SK-N-SH (cell line): ENCODE measurements at regions not wholly inside any gene's neighbourhood (a gene's known extent, or its start where the extent isn't known, plus 50 kb on each side); places are given as distances from the start of the nearest gene placed in this dataset.
"Not testable (repeated sequence)": the region's sequence is repeated elsewhere in the genome, so short reads cannot be mapped to it uniquely, and the experiment has no call there.

ENCODE experiments used
- CTCF ChIP-seq: fragments of 200-600 bp; sonication (generic); IDR thresholded peaks from 2 replicates; pipeline ENCODE4 v1.6.1; 2017; ENCODE audit warnings: antibody characterized with exemption, mild to moderate bottlenecking, moderate library complexity
- YY1 ChIP-seq: IDR thresholded peaks from 2 replicates; pipeline ENCODE4 v1.4.0; 2012; ENCODE audit warnings: low read depth, mild to moderate bottlenecking

GRCh38 chr21:9821472-9821871 is 699.9 kb upstream of the TPTE start:
- not testable (repeated sequence) for TF ChIP-seq YY1, CTCF
